H9 (cell line): ENCODE measurements at regions not wholly inside any gene's neighbourhood (a gene's known extent, or its start where the extent isn't known, plus 50 kb on each side); places are given as distances from the start of the nearest gene placed in this dataset.

ENCODE experiments used
- DNase-seq: peaks from one replicate; pipeline ENCODE4 v3.0.0-alpha.2; 2017
- H2AFZ ChIP-seq: one replicate; pipeline ENCODE4 v1.6.1; 2013; ENCODE audit warnings: mild to moderate bottlenecking, low read length, control low read depth, moderate library complexity
- H2AK5ac ChIP-seq: 2 replicates; pipeline ENCODE4 v1.6.1; 2013; ENCODE audit warnings: low read length, control low read depth, mixed read lengths; ENCODE audit not compliant: insufficient read length
- H2BK120ac ChIP-seq: one replicate; pipeline ENCODE4 v1.6.1; 2013; ENCODE audit warnings: low read depth, mild to moderate bottlenecking, low read length, control low read depth, inconsistent platforms; ENCODE audit not compliant: poor library complexity, severe bottlenecking
- H2BK12ac ChIP-seq: 2 replicates; pipeline ENCODE4 v1.6.1; 2013; ENCODE audit warnings: low read length, control low read depth, mixed read lengths, low read depth; ENCODE audit not compliant: insufficient read length
- H2BK15ac ChIP-seq: 2 replicates; pipeline ENCODE4 v1.6.1; 2013; ENCODE audit warnings: low read depth, low read length, control low read depth
- H2BK20ac ChIP-seq: one replicate; pipeline ENCODE4 v1.6.1; 2013; ENCODE audit warnings: low read depth, mild to moderate bottlenecking, low read length, control low read depth, inconsistent platforms; ENCODE audit not compliant: poor library complexity, severe bottlenecking
- H2BK5ac ChIP-seq: 2 replicates; pipeline ENCODE4 v1.6.1; 2013; ENCODE audit warnings: low read length, control low read depth, mixed read lengths; ENCODE audit not compliant: insufficient read length
- H3K14ac ChIP-seq: 2 replicates; pipeline ENCODE4 v1.6.1; 2013; ENCODE audit warnings: low read length, control low read depth; ENCODE audit not compliant: insufficient read depth
- H3K18ac ChIP-seq: 2 replicates; pipeline ENCODE4 v1.6.1; 2013; ENCODE audit warnings: low read depth, mild to moderate bottlenecking, mixed read lengths, low read length, control low read depth; ENCODE audit not compliant: insufficient read length
- H3K23ac ChIP-seq: 2 replicates; pipeline ENCODE4 v1.6.1; 2013; ENCODE audit warnings: low read length, control low read depth, mixed read lengths, low read depth; ENCODE audit not compliant: insufficient read length
- H3K23me2 ChIP-seq: 2 replicates; pipeline ENCODE4 v1.6.1; 2013; ENCODE audit warnings: low read depth, mild to moderate bottlenecking, mixed read lengths, low read length, control low read depth; ENCODE audit not compliant: insufficient read length, poor library complexity, severe bottlenecking
- H3K27ac ChIP-seq: 2 replicates; pipeline ENCODE4 v1.5.1; 2013; ENCODE audit warnings: low read length, control low read depth, mixed read lengths, low read depth; ENCODE audit not compliant: insufficient read length
- H3K27me3 ChIP-seq: 2 replicates; pipeline ENCODE4 v1.6.1; 2013; ENCODE audit warnings: low read length, control low read depth, inconsistent platforms; ENCODE audit not compliant: insufficient read depth
- H3K4ac ChIP-seq: 2 replicates; pipeline ENCODE4 v1.6.1; 2013; ENCODE audit warnings: low read depth, mild to moderate bottlenecking, control low read depth, inconsistent platforms, low read length, moderate library complexity
- H3K4me1 ChIP-seq: 2 replicates; pipeline ENCODE4 v1.6.1; 2013; ENCODE audit warnings: low read length, control low read depth, inconsistent platforms; ENCODE audit not compliant: insufficient read depth
- H3K4me2 ChIP-seq: 2 replicates; pipeline ENCODE4 v1.6.1; 2013; ENCODE audit warnings: low read length, control low read depth, mixed read lengths; ENCODE audit not compliant: insufficient read length, insufficient read depth
- H3K56ac ChIP-seq: 2 replicates; pipeline ENCODE4 v1.6.1; 2013; ENCODE audit warnings: low read depth, mild to moderate bottlenecking, mixed read lengths, low read length, control low read depth; ENCODE audit not compliant: insufficient read length
- H3K79me1 ChIP-seq: 2 replicates; pipeline ENCODE4 v1.6.1; 2013; ENCODE audit warnings: low read depth, mild to moderate bottlenecking, moderate library complexity, low read length, control low read depth, inconsistent platforms; ENCODE audit not compliant: insufficient read depth, poor library complexity, severe bottlenecking
- H3K79me2 ChIP-seq: 2 replicates; pipeline ENCODE4 v1.6.1; 2013; ENCODE audit warnings: low read length, control low read depth, inconsistent platforms; ENCODE audit not compliant: insufficient read depth
- H3K9ac ChIP-seq: 2 replicates; pipeline ENCODE4 v1.6.1; 2013; ENCODE audit warnings: low read length, control low read depth, mixed read lengths; ENCODE audit not compliant: insufficient read length; ENCODE audit errors: extremely low read depth
- H3K9me3 ChIP-seq: one replicate; pipeline ENCODE4 v1.6.1; 2013; ENCODE audit warnings: low read depth, low read length, inconsistent platforms; ENCODE audit not compliant: control insufficient read depth
- H3T11ph ChIP-seq: one replicate; pipeline ENCODE4 v1.6.1; 2013; ENCODE audit warnings: mild to moderate bottlenecking, low read length, control low read depth, inconsistent platforms
- H4K20me1 ChIP-seq: one replicate; pipeline ENCODE4 v1.6.1; 2013; ENCODE audit not compliant: control insufficient read depth, insufficient read length, insufficient read depth
- H4K5ac ChIP-seq: 2 replicates; pipeline ENCODE4 v1.6.1; 2013; ENCODE audit warnings: low read depth, mild to moderate bottlenecking, mixed read lengths, low read length, control low read depth; ENCODE audit not compliant: insufficient read length
- H4K8ac ChIP-seq: replicated peaks from 2 replicates; pipeline ENCODE4 v1.6.1; 2013; ENCODE audit warnings: low read length, control low read depth, mixed read lengths, low read depth; ENCODE audit not compliant: insufficient read length
- H4K91ac ChIP-seq: 2 replicates; pipeline ENCODE4 v1.6.1; 2013; ENCODE audit warnings: low read depth, mild to moderate bottlenecking, moderate library complexity, mixed read lengths, low read length, control low read depth; ENCODE audit not compliant: insufficient read length
- H3K27ac Mint-ChIP-seq, 3 experiments: 2 replicates in 2 of 3; 3 replicates in 1 of 3; pipeline ENCODE4 v1.8.0; 2020 to 2021; ENCODE audit warnings: mixed read lengths in 3 of 3, mild to moderate bottlenecking in 1 of 3, moderate library complexity in 1 of 3
- H3K27me3 Mint-ChIP-seq: 2 replicates; pipeline ENCODE4 v1.8.0; 2021; ENCODE audit warnings: low read depth, mild to moderate bottlenecking, moderate library complexity, mixed read lengths
- H3K36me3 Mint-ChIP-seq, 3 experiments: 2 replicates in 2 of 3; 3 replicates in 1 of 3; pipeline ENCODE4 v1.8.0; 2020 to 2021; ENCODE audit warnings: low read depth in 3 of 3, mixed read lengths in 3 of 3; ENCODE audit not compliant: insufficient read depth in 1 of 3
- H3K4me1 Mint-ChIP-seq, 2 experiments: 2 replicates each; pipeline ENCODE4 v1.8.0; 2020; ENCODE audit warnings: mixed read lengths in 2 of 2
- H3K4me3 Mint-ChIP-seq, 2 experiments: 2 replicates in 1 of 2; 3 replicates in 1 of 2; pipeline ENCODE4 v1.8.0; 2020 to 2021; ENCODE audit warnings: mild to moderate bottlenecking in 2 of 2, mixed read lengths in 2 of 2, moderate library complexity in 1 of 2
- H3K9me3 Mint-ChIP-seq, 2 experiments: 2 replicates in 1 of 2; 3 replicates in 1 of 2; pipeline ENCODE4 v1.8.0; 2020; ENCODE audit warnings: mild to moderate bottlenecking in 2 of 2, mixed read lengths in 2 of 2, moderate library complexity in 1 of 2
- WGBS: extraction: QIAGEN DNeasy Blood & Tissue Kit; methylation state at CpG from one replicate; pipeline ENCODE4 v1.1.7; 2013; ENCODE audit warnings: missing lambda C conversion rate, low lambda C conversion rate, mixed read lengths; ENCODE audit not compliant: insufficient read length; ENCODE audit errors: extremely low coverage; 5-methylcytosine and 5-hydroxymethylcytosine counted together
- TF ChIP-seq, protein P1 (sequence below): fragments of 200-600 bp; sonication (generic); conservative IDR thresholded peaks from 3 replicates; pipeline ENCODE4 v1.8.0; 2021; ENCODE audit warnings: antibody characterized with exemption, mild to moderate bottlenecking

DNA sequence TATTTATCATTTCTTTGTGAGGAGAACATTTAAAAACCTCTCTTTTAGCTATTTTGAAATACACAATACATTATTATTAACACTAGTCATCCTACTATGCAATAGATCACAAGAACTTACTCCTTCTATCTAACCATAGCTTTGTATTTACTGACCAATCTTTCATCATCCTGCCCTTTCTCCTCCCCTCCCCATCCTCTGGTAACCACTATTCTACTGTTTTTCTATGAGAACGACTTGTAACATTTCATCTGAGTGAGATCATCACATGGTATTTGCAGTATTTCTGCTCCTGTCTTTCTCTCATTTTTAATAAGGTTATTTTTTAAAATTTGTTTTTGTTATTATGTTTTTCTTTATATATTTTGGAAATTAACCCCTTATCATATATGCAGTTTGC is 331.8 kb downstream of the TEX13C start:
- H2BK5ac ChIP-seq: no peak overlapping the region
- H4K20me1 ChIP-seq: no peaks in the 10 kb centered on the region
- H3K4me2 ChIP-seq: no peak overlapping the region
- H3K14ac ChIP-seq: no peak overlapping the region
- no peak overlapping the region for H3K27ac ChIP-seq
- no peaks in the 10 kb centered on the region for H3K9me3 ChIP-seq
- H2AFZ ChIP-seq: no peak overlapping the region
- no peak overlapping the region for H4K91ac ChIP-seq
- no peak overlapping the region for H3K9ac ChIP-seq
- Mint-ChIP-seq H3K36me3 (no peaks in the 10 kb centered on the region), H3K4me3 (no peak overlapping the region), H3K27ac (no peak overlapping the region), H3K9me3 (peaks cover 3 to 22% of the 10 kb centered on the region in 2 experiments), H3K4me1 (no peaks in the 10 kb centered on the region; a peak in 1 of 4 replicates), H3K27me3 (no peaks in the 10 kb centered on the region)
- H3K4me1 ChIP-seq: no peaks in the 10 kb centered on the region
- H2BK120ac ChIP-seq: no peak overlapping the region
- no peak overlapping the region for H3K56ac ChIP-seq
- WGBS: no CpG with 5 or more reads among the region's 1 CpG
- no peaks in the 10 kb centered on the region for H3K23me2 ChIP-seq
- no peak for DNase-seq
- H4K8ac ChIP-seq: no peak overlapping the region
- H4K5ac ChIP-seq: no peak overlapping the region
- H3K4ac ChIP-seq: no peak overlapping the region
- no peak overlapping the region for H3K23ac ChIP-seq
- H3K79me1 ChIP-seq: no peaks in the 10 kb centered on the region
- no peak overlapping the region for H2BK20ac ChIP-seq
- no peak overlapping the region for H3K18ac ChIP-seq
- TF ChIP-seq, protein P1, sequence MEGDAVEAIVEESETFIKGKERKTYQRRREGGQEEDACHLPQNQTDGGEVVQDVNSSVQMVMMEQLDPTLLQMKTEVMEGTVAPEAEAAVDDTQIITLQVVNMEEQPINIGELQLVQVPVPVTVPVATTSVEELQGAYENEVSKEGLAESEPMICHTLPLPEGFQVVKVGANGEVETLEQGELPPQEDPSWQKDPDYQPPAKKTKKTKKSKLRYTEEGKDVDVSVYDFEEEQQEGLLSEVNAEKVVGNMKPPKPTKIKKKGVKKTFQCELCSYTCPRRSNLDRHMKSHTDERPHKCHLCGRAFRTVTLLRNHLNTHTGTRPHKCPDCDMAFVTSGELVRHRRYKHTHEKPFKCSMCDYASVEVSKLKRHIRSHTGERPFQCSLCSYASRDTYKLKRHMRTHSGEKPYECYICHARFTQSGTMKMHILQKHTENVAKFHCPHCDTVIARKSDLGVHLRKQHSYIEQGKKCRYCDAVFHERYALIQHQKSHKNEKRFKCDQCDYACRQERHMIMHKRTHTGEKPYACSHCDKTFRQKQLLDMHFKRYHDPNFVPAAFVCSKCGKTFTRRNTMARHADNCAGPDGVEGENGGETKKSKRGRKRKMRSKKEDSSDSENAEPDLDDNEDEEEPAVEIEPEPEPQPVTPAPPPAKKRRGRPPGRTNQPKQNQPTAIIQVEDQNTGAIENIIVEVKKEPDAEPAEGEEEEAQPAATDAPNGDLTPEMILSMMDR: no peak
- H2BK15ac ChIP-seq: no peak overlapping the region
- no peak overlapping the region for H3T11ph ChIP-seq
- H2AK5ac ChIP-seq: no peak overlapping the region
- no peaks in the 10 kb centered on the region for H3K27me3 ChIP-seq
- H2BK12ac ChIP-seq: no peak overlapping the region
- H3K79me2 ChIP-seq: no peaks in the 10 kb centered on the region
